ENCODE measurements at regions not wholly inside any gene's neighbourhood (a gene's known extent, or its start where the extent isn't known, plus 50 kb on each side); places are given as distances from the start of the nearest gene placed in this dataset.

DNA sequence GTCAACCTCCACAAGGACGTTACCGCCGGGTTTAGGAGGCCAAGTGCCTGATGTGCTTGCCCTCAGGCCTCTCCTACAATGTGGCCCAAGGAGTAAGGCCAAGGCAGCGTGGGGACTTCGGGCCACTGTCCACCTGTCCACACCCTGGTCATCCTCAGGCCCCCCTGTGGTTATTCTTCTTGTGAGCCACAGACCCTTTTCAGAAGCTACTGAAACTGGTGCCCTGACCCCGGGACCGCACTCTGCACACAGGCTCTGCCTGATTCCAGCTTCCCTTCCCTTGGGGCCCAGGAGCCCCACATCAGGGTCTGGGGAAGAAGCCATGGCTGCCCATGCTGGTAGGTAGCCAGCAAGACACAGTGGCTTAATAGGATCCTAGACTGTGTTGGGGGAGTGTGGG is 128.8 kb downstream of the OLFM1 start:
- TF ChIP-seq, protein P1, sequence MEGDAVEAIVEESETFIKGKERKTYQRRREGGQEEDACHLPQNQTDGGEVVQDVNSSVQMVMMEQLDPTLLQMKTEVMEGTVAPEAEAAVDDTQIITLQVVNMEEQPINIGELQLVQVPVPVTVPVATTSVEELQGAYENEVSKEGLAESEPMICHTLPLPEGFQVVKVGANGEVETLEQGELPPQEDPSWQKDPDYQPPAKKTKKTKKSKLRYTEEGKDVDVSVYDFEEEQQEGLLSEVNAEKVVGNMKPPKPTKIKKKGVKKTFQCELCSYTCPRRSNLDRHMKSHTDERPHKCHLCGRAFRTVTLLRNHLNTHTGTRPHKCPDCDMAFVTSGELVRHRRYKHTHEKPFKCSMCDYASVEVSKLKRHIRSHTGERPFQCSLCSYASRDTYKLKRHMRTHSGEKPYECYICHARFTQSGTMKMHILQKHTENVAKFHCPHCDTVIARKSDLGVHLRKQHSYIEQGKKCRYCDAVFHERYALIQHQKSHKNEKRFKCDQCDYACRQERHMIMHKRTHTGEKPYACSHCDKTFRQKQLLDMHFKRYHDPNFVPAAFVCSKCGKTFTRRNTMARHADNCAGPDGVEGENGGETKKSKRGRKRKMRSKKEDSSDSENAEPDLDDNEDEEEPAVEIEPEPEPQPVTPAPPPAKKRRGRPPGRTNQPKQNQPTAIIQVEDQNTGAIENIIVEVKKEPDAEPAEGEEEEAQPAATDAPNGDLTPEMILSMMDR (IDR thresholded peaks at IDR 0.05) = no peak
- no peak for TF ChIP-seq POLR2A (IDR thresholded peaks at IDR 0.05)

All from right lobe of liver (tissue), 4 donors.